NCI-H748 (cell line): ENCODE measurements at regions not wholly inside any gene's neighbourhood (a gene's known extent, or its start where the extent isn't known, plus 50 kb on each side); places are given as distances from the start of the nearest gene placed in this dataset.
"Not testable (repeated sequence)": the region's sequence is repeated elsewhere in the genome, so short reads cannot be mapped to it uniquely, and the experiment has no call there.

Experiments used
- DNase-seq: peaks from one replicate; lab custom pipeline; 2025; ENCODE audit not compliant: unreplicated experiment; lab: John Stamatoyannopoulos, UW

DNA sequence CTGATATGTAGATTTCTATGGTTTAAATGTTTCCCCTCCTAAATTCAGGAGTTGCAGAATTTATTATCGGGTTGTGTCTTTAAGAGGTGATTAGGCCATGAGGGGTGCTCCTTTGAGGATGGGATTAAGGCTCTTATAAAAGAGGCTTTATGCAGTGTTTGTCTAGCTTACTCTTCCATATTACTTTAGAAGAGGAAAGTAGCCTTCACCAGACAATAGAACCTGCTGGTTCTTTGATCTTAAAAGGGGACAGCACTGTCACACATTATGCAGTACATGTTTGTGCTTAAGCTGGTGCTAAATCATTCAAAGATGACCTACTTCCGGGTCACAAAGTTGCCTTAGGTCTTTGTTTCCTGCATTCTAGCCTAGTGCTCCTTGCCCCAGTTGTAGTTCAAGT is 81.0 kb downstream of the CPXCR1 start:
- DNase-seq: no peak

DNA sequence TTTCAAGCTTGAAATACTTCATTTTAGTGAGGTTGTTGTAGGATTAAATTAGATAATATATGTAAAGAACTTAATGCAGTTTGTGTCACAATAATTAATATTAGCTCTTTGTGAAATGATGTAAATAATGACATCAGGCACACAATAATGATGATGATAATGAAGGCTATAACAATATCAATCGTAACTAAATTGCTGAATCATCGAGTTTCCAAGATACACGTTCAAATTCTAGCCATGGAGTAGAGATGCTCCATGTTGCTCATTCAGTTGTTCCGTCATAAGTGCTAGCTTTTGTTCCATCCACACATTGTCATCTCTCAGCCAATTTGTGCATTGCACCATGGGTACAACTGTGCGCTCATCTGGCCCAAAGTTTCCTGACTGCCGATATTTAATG is 83.1 kb downstream of the CPXCR1 start:
- DNase-seq: no peak

DNA sequence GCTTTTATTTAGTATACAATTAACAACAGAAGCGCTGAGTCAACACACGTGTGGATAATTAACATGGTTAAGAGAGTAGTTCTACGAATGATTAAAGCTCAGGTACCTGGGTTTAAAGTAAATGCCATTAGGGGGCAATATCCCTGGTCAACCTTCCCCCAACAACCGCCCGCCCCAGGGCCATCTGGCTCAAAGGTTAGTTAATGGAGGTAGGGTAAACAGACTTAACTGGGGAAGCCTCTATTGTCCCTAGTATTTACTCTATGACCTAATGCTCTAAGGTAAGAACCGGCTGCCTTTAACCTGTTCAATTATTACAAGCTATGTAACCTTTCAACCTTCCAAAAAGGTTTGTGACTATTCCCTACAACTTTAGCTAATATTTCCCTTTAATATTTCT is 90.7 kb downstream of the CPXCR1 start:
- DNase-seq: peak; percentile 82

DNA sequence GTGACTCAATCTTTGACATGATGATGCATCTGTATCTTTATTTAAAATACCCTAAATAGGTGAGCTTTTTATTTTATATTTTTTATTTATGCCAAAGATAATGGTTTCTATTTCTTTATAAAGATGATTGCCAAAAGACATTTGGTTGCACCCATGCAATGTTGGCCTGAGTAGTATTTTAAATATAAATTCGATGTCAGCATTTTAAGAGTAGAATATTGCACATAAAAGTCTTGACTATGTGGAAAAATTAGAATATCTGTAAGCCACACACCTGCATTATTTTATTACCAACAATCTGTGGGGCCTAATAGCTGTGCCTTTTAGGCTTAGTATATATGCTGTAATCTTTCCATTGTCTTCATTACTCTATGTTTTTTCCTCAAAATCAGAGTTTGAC is 91.4 kb downstream of the CPXCR1 start:
- no peak for DNase-seq

DNA sequence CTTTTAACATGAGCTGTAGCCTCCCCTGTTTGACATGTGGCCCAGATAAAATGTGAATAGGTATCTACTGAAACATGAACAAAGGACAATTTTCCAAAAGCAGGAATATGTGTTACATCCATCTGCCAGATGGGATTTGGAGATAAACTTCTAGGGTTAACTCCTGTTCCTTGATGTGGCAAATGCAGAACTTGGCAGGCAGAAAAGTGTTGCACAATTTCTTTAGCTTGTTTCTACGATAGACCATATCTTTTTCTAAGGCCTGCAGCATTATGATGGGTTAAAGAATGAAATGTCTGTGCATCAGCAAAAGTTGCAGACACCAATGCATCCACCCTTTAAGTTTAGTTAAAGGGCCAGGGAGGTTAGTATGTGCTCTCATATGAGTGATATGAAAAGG is 96.8 kb downstream of the CPXCR1 start:
- not testable (repeated sequence) for DNase-seq

DNA sequence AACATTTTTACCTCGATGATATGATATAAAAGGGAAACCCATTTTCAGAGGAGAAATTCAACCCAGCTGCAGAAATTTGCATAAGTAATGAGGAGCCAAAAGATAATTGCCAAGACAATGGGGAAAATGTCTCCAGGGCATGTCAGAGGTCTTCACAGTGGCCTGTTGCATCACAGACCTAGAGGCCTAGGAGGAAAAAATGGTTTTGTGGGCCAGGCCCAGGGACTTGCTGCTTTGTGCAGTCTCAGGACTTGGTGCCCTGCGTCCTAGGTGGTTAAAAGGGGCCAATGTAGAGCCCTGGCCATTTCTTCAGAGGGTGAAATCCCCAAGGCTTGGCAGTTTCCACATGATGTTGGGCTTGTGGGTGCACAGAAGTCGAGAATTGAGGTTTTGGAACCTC is 106.9 kb downstream of the CPXCR1 start:
- DNase-seq: no peak

DNA sequence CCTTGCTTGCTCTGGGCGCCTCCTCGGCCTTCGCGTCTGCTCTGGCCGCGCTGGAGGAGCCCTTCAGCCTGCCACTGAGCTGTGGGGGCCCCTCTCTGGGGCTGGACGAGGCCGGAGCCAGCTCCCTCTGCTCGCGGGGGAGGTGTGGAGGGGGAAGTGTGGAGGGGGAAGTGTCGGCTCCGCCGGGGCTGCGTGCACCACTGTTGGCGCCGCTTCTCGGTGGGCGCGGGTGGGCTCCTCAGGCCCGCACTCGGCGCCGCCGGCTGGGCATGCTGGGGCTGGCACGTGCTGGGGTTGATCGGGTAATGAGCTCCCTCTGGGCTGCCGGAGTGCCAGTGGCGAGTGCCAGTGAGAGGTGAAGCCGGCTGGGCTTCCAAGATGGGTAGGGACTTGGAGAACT is 116.7 kb downstream of the CPXCR1 start:
- no peak for DNase-seq

DNA sequence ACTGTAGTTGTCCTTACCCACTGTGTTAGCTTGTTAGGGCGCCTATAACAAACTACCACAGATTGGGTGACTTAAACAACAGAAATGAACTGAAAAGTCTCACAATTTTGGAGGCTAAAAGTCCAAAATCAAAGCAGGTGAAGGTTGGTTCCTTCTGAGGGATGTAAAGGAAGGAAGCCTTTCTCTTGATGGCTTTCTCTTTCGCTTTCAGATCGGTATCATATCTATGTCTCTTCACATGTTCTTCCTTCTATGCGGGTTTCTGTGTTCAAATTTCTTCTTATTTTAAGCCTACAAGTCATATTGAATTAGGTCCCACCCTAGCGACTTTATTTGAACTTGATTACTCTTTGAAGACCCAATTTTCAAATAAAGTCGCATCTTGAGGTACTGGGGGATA is 118.6 kb downstream of the CPXCR1 start:
- DNase-seq: no peak

DNA sequence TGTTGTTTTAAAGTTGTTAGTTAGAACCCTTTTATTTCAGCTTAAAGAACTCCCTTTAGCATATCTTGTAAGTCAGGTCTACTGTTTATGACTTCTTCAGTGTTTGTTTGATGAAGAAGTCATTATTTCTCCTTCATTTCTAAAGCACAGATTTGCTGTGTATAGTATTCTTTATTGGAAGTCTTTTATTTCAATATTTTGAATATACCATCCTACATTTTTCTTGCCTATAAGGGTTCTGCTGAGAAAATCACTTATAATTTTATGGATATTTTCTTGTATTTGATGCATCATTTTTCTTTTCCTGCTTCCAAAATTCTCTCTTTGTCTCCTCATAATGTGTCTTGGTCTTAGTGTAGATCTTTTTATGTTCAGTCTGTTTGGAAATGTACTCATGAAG is 134.5 kb downstream of the CPXCR1 start:
- no peak for DNase-seq

DNA sequence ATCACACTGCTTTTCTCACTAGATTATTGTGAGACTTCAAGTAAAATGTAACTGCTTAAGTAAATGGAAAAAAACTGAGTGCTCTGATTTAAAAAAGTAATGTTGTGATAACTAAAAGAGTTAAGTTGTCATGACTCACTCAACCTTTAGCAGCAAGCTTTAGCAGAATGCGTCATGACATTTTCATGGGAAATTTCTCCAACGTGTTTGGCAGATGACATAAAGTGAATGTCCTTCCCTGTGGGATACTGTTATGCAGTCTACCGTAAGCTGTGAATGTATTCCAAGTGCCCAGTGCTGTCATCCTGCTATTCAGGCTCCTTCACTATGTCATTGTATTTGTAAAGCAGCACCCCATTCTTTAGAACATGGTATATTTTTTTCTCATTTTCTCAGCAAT is 136.2 kb downstream of the CPXCR1 start:
- DNase-seq: no peak

DNA sequence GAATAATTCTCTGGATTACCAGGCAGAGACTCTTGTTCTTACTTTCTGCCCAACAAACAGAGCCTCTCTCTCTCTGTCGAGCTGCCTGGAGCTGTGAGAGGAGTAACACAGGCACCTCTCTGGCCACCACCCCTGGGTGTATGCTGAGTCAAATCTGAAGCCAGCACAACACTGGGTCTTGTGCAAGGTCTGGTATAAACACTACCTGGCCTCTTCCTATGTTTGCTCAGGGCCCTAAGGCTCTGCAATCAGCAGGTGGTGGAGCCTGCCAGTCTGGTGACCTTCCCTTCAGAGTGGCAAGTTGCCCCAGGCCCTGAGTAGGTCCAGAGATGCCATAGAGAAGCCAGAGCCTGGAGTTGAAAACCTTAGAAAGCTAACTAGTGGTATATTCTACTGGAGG is 139.9 kb downstream of the CPXCR1 start:
- peak; percentile 39 for DNase-seq

DNA sequence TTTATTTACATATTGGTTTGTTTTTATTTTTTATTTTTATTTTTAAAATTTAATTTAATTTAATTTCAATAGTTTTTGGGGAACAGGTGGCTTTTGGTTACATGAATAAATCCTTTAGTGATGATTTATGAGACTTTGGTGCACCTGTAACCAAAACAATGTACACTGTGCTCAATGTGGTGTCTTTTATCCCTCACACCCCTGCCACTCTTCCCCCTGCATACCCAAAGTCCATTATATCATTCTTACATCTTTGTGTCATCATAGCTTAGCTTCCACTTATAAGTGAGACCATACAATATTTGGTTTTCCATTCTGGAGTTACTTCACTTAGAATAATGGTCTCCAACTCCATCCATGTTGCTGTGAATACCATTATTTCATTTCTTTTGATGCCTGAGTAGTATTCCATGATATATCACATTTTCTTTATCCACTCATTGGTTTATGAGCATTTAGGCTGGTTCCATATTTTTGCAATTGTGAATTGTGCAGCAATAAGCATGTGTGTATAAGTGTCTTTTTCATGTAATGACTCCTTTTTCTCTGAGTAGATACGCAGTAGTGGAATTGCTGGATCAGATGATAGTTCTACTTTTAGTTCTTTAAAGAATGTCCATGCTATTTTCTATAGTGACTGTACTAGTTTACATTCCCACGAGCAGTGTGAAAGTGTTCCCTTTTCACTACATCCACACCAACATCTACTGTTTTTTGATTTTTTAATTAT is 157.1 kb downstream of the CPXCR1 start:
- no peak for DNase-seq

DNA sequence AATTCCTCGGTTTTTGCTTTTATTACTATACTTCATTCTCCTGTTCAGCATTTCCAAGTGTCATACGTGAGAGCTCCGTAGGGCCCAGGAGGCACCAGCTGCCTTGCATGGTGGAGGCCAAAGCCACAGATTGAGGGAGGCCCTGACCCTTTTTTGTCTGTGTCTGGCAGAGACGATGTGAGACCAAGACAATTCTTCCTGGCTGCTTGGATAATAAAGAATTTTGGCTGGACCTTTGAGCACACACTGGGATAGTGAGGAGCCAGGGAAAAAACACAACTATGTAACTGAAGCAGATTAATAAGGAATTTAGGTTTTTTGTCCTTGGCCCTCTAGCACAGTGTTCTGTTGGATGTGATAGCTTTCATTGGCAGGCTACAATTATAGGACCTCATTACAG is 161.0 kb downstream of the CPXCR1 start:
- DNase-seq: no peak

DNA sequence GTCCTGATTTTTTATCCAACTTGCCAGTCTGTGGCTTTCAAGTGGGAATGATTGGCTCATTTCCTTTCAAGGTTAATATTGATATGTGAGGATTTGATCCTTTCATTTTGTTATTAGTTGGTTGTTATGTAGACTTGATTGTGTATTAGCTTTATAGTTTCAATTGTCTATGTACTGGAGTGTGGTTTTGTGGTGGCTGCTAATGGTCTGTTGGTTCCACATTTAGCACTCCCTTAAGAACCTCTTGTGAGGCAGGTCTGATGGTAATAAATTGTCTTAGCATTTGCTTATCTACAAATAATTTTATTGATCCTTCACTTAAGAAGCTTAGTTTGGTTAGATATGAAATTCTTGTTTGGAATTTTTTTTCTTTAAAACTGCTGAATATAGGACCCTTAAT is 190.6 kb downstream of the CPXCR1 start:
- DNase-seq: no peak

DNA sequence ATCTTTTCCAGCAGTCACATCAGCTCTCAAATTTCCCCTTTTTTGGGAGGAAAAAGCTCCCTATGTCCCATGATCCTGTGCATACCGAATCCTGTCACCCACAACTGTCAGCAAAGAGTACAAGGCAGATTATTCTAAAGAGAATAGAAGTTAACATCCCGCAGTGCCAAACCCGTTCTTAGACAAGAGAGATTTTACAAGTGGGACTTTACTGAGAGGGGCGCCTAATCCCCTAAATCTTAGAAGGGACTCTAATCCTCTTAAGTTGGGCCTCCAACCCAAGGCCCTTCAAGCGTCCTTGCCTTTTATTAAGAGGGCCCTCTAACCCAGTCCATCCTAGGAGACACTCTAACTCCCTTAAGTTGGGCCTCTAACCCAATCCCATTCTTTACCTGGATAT is 193.9 kb downstream of the CPXCR1 start:
- DNase-seq: no peak

DNA sequence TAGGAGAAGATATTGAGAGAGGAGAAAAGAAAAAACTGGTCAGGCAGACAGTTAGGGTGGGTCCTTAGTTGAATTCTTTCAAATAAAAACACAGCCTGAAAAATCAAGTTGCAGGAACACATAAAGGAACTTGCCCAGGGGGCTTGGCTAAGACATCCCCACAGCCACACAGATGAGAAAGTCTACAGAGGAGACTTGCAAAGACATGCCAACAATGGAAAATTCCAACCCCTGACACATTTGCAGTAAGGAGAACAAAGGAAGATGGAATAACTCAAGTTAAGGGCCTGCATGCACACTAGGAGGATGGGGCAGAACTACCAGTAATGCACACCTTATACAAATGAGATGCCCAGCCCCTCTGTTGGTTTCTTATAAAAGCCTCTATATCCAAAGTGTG is 197.6 kb downstream of the CPXCR1 start:
- DNase-seq: no peak

DNA sequence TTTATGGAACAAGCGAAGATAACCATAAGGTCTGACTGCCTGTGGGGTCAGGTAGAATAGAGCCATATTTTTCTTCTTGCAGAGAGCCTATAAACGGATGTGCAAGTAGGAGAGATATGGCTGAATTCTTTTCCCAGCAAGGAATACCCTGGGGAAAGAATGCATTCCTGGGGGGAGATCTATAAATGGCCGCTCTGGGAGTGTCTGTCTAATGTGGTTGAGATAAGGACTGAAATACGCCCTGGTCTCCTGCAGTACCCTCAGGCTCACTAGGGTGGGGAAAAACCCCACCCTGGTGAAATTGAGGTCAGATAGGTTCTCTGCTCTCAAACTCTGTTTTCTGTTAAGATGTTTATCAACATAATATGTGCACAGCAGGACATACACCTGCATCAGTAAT is 209.0 kb downstream of the CPXCR1 start:
- not testable (repeated sequence) for DNase-seq

DNA sequence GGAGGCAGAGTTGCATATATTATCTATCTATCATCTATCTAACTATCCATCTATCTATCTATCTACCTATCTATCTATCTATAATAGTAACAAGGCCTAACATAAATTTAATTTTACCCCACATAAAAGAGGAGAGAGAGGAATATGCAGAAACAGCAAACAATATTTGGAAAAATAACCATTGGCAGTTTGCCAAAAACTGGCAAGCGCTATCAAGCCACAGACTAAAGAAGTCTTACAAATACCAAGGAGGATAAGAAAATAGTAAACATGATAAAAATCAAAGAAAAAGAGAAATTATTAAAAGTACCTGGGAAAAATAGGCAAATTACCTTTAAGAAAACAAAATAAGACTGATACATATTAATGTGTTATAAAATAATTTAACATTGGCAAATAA is 230.8 kb downstream of the CPXCR1 start:
- no peak for DNase-seq

DNA sequence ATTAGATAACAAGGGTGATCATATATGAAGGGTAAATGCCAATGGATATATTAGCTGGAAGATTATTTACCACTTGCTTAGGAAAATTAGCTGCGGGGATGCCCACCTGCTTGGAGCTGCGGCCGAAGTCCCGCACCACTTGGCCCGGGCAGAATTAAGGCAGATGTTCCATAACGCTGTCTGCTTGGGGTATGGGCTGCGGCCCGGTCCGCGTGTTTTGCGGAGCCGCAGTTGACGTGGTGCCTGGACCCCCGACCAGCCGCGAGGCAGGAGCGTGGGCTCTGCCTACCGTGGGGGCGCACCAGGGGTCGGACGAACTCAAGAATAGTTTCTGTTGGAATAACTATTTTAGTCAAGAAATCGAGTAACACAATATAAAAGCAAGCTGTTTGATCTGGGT is 235.2 kb downstream of the CPXCR1 start:
- no peak for DNase-seq

DNA sequence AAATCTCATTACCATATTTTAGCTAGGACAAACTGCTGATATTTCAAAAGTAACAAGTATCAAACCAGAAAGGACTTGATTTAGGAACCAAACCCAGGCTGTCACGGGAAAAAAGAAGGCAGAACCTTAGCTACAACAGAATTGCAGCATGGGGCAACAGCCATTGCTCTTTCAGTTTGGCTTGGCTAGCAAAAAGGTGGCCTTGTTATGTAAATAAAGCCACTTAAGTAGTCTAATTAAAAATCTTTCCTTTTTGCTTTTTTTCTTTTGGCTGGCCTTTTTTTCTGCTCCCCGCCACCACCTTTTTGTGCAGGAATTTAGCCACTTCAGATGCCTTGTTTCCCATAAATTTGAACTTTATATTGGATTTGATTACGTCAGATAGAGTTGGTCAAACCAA is 235.9 kb downstream of the CPXCR1 start:
- no peak for DNase-seq

DNA sequence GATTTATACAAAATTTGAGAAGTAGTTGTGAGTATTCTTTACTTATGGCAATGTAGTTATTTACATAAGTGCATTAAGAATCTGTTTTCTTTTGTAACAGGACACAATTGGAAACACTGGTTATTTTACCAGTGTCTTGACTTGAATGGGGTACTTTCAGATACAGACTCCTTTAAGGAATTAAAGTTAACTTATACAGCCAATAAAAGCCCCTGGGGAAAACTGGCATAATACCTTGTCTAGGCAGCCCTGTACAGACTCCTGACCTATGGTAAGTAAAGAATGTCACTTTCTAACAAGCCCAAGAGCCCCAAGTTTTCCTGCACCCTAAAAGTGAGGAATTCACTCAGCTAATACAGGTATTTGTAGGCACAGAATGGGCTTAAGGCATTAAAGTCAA is 241.8 kb downstream of the CPXCR1 start:
- DNase-seq: no peak

DNA sequence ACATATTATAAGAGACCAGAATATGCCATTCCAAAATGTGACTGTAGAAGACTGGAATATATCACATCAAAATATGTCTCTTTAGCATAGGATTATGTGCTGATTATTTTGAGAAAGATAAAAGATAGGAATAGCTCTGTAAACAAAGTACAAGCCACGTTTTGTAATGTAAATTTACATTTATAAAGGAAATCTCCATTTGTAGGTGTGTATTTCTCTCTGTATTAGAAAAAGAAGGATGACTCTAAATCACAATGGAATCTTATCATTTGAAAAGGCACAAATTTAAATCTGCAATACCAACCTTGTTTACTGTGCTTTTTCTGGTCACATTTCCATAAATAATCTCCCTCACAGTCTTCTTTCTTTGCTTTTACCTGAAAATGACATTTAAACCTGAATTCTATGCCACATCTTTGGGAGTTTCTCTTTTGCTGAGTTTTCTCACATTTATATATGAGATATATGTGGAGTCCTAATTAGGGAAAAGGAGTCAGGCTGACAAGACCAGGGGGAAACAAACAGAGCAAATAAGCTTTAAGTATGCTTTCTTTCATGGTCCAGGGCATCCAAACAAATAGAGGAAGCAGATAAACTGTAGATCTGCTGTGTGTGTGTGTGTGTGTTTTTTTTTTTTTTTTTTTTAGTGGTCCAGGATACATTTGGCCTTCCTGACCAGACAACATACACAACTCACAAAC is 244.0 kb downstream of the CPXCR1 start:
- no peak for DNase-seq

DNA sequence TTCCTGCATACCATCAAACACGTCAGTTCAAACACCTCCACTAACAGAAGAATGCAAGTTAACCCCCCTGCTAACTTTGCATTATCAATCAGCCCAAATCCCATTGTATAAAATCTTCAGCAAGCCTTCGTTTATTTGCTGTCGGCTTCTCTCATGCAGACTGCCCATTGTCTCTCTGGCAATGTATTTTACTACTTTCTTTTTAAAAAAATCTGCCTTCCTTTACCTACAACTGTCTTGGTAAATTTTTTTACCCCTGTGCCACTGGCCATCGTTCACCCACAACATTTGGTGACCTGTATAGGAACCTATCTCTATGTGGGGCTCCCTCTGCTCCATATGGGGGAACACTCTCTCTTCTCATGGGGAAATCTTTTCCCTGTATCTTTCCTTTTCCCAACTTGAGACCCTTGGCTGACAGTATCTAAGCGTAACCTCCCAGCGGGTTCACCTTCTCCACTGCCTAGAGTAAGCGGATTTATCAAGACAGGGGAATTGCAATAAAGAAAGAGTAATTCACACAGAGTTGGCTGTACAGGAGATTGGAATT is 244.6 kb downstream of the CPXCR1 start:
- DNase-seq: no peak
